Heart left ventricle (tissue), 16 donors: ENCODE measurements at regions not wholly inside any gene's neighbourhood (a gene's known extent, or its start where the extent isn't known, plus 50 kb on each side); places are given as distances from the start of the nearest gene placed in this dataset.

Experiments used
- ATAC-seq, 4 donors: fragments of 200-7000 bp; cut with Tn5 transposase; one replicate each; pipeline ENCODE4 v1.9.1; 2020 to 2022; ENCODE audit warnings: moderate library complexity in 4 of 4, mild to moderate bottlenecking in 3 of 4, moderate number of reproducible peaks in 1 of 4
- DNase-seq, 5 donors: peaks; one replicate each; pipeline ENCODE4 v3.0.0-alpha.2; 2020
- H3K27ac ChIP-seq, 12 donors: fragments of 200-600 bp; sonication (generic) in 4 of 12; one replicate each; pipeline versions ENCODE4 v1.5.0 to v1.8.0; 2016 to 2022; ENCODE audit warnings: mild to moderate bottlenecking in 2 of 12
- H3K27me3 ChIP-seq, 9 donors: fragments of 200-600 bp; sonication (generic) in 2 of 9; one replicate each; pipeline versions ENCODE4 v1.5.1 to v1.8.0; 2016 to 2022; ENCODE audit warnings: mild to moderate bottlenecking in 3 of 9
- H3K36me3 ChIP-seq, 9 donors: fragments of 200-600 bp; sonication (generic) in 2 of 9; one replicate each; pipeline versions ENCODE4 v1.5.0 to v1.8.0; 2018 to 2022; ENCODE audit warnings: mild to moderate bottlenecking in 2 of 9
- H3K4me1 ChIP-seq, 12 donors: fragments of 200-600 bp; sonication (generic) in 4 of 12; one replicate each; pipeline versions ENCODE4 v1.5.0 to v1.8.0; 2016 to 2022; ENCODE audit warnings: mild to moderate bottlenecking in 3 of 12
- H3K4me3 ChIP-seq, 12 donors: fragments of 200-600 bp; sonication (generic) in 4 of 12; one replicate each; pipeline versions ENCODE4 v1.5.0 to v1.8.0; 2017 to 2022; ENCODE audit warnings: mild to moderate bottlenecking in 9 of 12, moderate library complexity in 4 of 12
- H3K9me3 ChIP-seq, 12 donors: fragments of 200-600 bp; sonication (generic) in 4 of 12; one replicate each; pipeline versions ENCODE4 v1.5.0 to v1.8.0; 2016 to 2022; ENCODE audit warnings: mild to moderate bottlenecking in 1 of 12
- CTCF ChIP-seq, 12 donors: fragments of 200-600 bp; sonication (generic) in 4 of 12; IDR thresholded peaks; one replicate each; pipeline versions ENCODE4 v1.5.0 to v1.8.0; 2018 to 2022; ENCODE audit warnings: antibody characterized with exemption in 12 of 12, mild to moderate bottlenecking in 5 of 12
- POLR2A ChIP-seq, 2 donors: fragments of 450-650 bp; IDR thresholded peaks; one replicate each; pipeline ENCODE4 v1.6.1; 2017; ENCODE audit warnings: antibody characterized with exemption in 2 of 2, mild to moderate bottlenecking in 2 of 2, moderate library complexity in 2 of 2
- WGBS, 4 donors: extraction: QIAGEN DNeasy Blood & Tissue Kit in 2 of 4; methylation state at CpG; one replicate each; pipeline versions ENCODE4 v1.1.5 to v1.1.7; 2013 to 2018; 5-methylcytosine and 5-hydroxymethylcytosine counted together
- intact Hi-C, 10 donors: fragments of 100-400 bp; cut with DNase I; formaldehyde crosslinking; loops; one replicate each; pipeline versions ENCODE4 v1.11.1 to v1.14.2; 2022
- donor health status: ischemic (EF 13 %, LVEDD 7.1; RV severe dilation, severe dysfunction).
- donor health status: healthy with polysubstance abuse.
- donor health status: DM: no; HTN: yes; CAD: no.
- donor health status: DM: no; HTN: no; CAD: no.
- donor health status: ischemic (EF 25% LVEDD 6.9; RV normal size, moderate dysfunction).
- donor health status: ischemic (EF 25% LVEDD 5.7; RV mildly dilated, moderate dysfunction).
- donor health status: healthy.
- donor health status: DM: yes; HTN: yes; CAD: no.
- donor health status: ischemic (EF 35%, LVEDD 5.7; RV mildly dilated, moderate dysfunction).
- donor health status: nonischemic (EF 11% LVEDD 7.7; RV severe dilation, severe dysfunction).
- donor health status: DM: yes; HTN: yes; CAD: no.
- donor health status: PGD.
- donor health status: ischemic (EF 29% LVEDD 5.4; RV normal size, mild dysfunction).
- donor health status: nonischemic (EF 23%, LVEDD 6.1; RV moderate dilation, normal function).

GRCh38 chr18:66141716-66142115 lies 390.9 kb downstream of the CDH7 start:
- H3K27ac ChIP-seq: no peak overlapping the region
- ATAC-seq: no peak
- 86 to 90% (median 86%) methylated on average over 4 of the region's 4 CpGs for WGBS, 4 donors
- no peaks in the 10 kb centered on the region for H3K27me3 ChIP-seq
- H3K4me1 ChIP-seq: peaks cover 0 to 7% (median 0%) of the 10 kb centered on the region in 12 donors
- no peaks in the 10 kb centered on the region for H3K36me3 ChIP-seq
- TF ChIP-seq CTCF (IDR thresholded peaks at IDR 0.05): no peak
- no peak for TF ChIP-seq POLR2A (IDR thresholded peaks at IDR 0.05)
- DNase-seq: no peak
- H3K9me3 ChIP-seq: peaks cover 0 to 3% (median 0%) of the 10 kb centered on the region in 12 donors
- H3K4me3 ChIP-seq: no peak overlapping the region
- intact Hi-C loops: no loop called here

- H3K9me3 ChIP-seq: no peaks in the 10 kb centered on the region
- peaks cover 0 to 8% (median 0%) of the 10 kb centered on the region in 12 donors for H3K4me1 ChIP-seq
- peak overlapping the region in 8 of 12 donors; percentile 4 to 71 (median 48) for H3K27ac ChIP-seq
- ATAC-seq (peak in 3 of 4 donors; percentile 76 to 85 (median 82)), DNase-seq (peak in 3 of 5 donors; percentile 19 to 46 (median 39))
- H3K4me3 ChIP-seq: no peak overlapping the region
- 39 to 46% (median 42%) methylated on average over 5 of the region's 5 CpGs for WGBS, 4 donors
- no peaks in the 10 kb centered on the region for H3K27me3 ChIP-seq
- TF ChIP-seq POLR2A (IDR thresholded peaks at IDR 0.05) (no peak), CTCF (IDR thresholded peaks at IDR 0.05) (no peak)
- H3K36me3 ChIP-seq: no peaks in the 10 kb centered on the region
- intact Hi-C loops: no loop called here
These were observed 387.8 kb downstream of the CDH7 start for GRCh38 chr18:66138642-66139041.

- Histone ChIP-seq H3K9me3 (no peaks in the 10 kb centered on the region), H3K27me3 (no peaks in the 10 kb centered on the region), H3K27ac (peak overlapping the region in 11 of 12 donors; percentile 1 to 83 (median 62)), H3K4me3 (no peak overlapping the region), H3K36me3 (no peaks in the 10 kb centered on the region), H3K4me1 (peaks cover 0 to 8% (median 0%) of the 10 kb centered on the region in 12 donors)
- TF ChIP-seq CTCF (IDR thresholded peaks at IDR 0.05) (no peak), POLR2A (IDR thresholded peaks at IDR 0.05) (no peak)
- DNase-seq: peak in 3 of 5 donors; percentile 14 to 32 (median 30)
- 47 to 56% (median 49%) methylated on average over 1 of the region's 1 CpG for WGBS, 4 donors
- ATAC-seq: peak; percentile 97 to 98 (median 97)
- intact Hi-C loops: no loop called here
These were observed 385.2 kb downstream of the CDH7 start for GRCh38 chr18:66136039-66136438.

- DNase-seq: no peak
- no peaks in the 10 kb centered on the region for H3K36me3 ChIP-seq
- intact Hi-C loops: loop anchor here in 7 of 10 donors (5.0 to 10.0 kb wide), 4 partner anchors 146 to 366 kb away; no protein-coding TSS in a partner anchor
- H3K27me3 ChIP-seq: no peaks in the 10 kb centered on the region
- TF ChIP-seq POLR2A (IDR thresholded peaks at IDR 0.05) (no peak), CTCF (IDR thresholded peaks at IDR 0.05) (no peak)
- H3K27ac ChIP-seq: no peak overlapping the region
- H3K9me3 ChIP-seq: no peaks in the 10 kb centered on the region
- H3K4me1 ChIP-seq: no peaks in the 10 kb centered on the region
- no peak for ATAC-seq
- no peak overlapping the region for H3K4me3 ChIP-seq
- WGBS, 4 donors: 72 to 81% (median 77%) methylated on average over 4 of the region's 4 CpGs
These were observed 378.4 kb downstream of the CDH7 start for GRCh38 chr18:66129248-66129647.
